Epithelial cell of proximal tubule (primary cell): ENCODE measurements at regions not wholly inside any gene's neighbourhood (a gene's known extent, or its start where the extent isn't known, plus 50 kb on each side); places are given as distances from the start of the nearest gene placed in this dataset.

ENCODE experiments used
- DNase-seq: peaks from one replicate; pipeline ENCODE4 v3.0.0-alpha.2; 2011; ENCODE audit warnings: low read depth
- H3K4me3 ChIP-seq: 2 replicates; pipeline ENCODE4 v1.5.1; 2011; ENCODE audit warnings: low read depth, mild to moderate bottlenecking, low read length
- TF ChIP-seq, protein P1 (sequence below): conservative IDR thresholded peaks from 2 replicates; pipeline ENCODE4 v1.5.1; 2012; ENCODE audit warnings: low read depth, mild to moderate bottlenecking, low read length

DNA sequence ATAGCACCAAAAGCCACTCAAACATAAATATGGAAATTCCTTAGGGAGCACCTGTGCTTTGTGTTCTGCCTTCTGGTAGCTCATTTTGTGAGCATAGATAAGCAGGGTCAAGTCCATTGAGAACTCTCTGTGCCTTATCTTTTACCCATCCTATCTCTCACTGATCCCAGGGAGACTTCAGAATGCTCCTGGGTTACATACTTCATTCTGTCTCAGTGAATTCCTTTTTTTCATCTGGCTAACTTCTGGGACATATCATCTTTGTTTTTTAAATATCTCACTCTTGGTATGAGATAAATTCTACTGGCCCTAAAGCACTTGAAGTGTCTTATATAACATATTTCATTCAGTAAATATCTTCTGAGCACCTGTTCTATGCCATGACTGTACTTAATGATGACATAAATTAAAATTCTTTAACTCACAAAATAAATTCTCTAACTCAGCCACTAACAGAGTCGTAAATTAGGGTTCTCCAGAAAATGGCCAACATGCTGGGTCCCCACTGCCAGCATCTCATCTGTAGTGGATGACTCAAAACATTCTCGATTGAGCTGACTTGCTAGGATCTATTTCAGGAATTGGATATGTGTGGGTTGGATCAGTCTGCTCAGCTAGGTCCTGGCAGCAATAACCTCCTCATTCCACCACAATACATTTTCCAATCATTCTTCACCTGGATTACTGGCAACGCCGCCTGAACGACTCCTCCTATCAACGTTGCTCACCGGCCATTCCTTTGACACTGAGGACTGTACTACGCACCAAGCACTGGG lies 170.2 kb downstream of the FOXO1 start:
- no peak overlapping the region for H3K4me3 ChIP-seq
- no peak for DNase-seq
- TF ChIP-seq, protein P1, sequence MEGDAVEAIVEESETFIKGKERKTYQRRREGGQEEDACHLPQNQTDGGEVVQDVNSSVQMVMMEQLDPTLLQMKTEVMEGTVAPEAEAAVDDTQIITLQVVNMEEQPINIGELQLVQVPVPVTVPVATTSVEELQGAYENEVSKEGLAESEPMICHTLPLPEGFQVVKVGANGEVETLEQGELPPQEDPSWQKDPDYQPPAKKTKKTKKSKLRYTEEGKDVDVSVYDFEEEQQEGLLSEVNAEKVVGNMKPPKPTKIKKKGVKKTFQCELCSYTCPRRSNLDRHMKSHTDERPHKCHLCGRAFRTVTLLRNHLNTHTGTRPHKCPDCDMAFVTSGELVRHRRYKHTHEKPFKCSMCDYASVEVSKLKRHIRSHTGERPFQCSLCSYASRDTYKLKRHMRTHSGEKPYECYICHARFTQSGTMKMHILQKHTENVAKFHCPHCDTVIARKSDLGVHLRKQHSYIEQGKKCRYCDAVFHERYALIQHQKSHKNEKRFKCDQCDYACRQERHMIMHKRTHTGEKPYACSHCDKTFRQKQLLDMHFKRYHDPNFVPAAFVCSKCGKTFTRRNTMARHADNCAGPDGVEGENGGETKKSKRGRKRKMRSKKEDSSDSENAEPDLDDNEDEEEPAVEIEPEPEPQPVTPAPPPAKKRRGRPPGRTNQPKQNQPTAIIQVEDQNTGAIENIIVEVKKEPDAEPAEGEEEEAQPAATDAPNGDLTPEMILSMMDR, result no peak

DNA sequence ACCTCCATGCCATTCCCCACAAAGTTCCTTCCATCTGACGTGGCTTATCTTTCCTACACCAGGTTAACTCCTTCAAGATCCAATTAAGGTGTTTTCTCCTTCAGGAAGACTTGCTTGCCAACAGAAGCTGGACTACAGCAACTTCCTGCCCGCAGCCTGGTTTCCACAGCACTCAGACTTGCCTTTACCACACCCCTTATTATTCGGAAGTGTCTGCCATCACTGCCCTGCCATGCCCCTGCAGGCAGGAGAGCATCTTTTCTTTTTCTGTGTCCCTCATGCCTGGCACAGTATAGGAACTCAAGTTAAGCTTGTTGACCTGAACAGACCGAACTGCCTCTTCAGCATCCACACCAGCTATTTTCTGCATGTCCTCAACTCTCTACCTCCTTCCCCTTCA lies 168.0 kb downstream of the FOXO1 start:
- no peak overlapping the region for H3K4me3 ChIP-seq
- TF ChIP-seq, protein P1, result no peak
- DNase-seq, result no peak

DNA sequence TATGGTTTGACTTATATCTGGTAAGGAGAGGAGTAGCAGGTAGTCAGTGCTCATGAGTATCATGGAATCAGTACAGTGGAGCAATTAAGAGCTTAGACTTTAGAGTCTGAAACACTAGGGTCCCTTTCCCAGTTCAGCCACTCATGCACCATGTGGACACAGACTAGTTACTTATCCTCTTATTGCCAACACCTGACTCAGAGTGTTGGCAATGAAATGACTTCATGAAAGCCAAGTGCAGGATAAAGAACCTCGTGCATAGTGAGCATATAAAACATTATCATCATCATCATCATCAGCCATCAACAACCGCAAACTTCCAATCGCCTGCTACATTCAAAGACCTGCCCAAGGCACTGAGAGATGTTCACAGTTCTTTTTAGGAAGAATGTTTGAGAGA lies 164.2 kb downstream of the FOXO1 start:
- H3K4me3 ChIP-seq, result no peak overlapping the region
- TF ChIP-seq, protein P1, result no peak

DNA sequence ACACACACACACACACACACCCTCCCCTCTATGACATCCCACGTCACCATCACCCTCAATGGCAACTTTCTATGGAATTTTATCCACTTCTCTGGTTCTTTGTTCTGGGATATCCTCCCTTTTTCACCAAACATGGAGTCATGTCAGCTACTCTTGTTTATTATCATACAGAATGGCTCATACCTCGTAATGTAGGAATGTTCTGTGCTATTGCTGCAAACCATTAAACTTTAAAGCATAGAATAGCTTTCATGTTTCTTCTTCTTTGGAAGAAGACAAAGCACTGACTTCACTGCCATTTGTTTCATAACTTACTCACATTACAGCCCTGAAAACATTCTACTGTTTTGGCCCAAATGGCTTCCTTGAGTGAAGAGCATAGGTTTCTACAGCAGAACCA lies 163.4 kb downstream of the FOXO1 start:
- no peak overlapping the region for H3K4me3 ChIP-seq
- no peak for DNase-seq
- TF ChIP-seq, protein P1, result no peak

More for the DNA sequence above, 164.2 kb downstream of the FOXO1 start:
- no peak for DNase-seq

DNA sequence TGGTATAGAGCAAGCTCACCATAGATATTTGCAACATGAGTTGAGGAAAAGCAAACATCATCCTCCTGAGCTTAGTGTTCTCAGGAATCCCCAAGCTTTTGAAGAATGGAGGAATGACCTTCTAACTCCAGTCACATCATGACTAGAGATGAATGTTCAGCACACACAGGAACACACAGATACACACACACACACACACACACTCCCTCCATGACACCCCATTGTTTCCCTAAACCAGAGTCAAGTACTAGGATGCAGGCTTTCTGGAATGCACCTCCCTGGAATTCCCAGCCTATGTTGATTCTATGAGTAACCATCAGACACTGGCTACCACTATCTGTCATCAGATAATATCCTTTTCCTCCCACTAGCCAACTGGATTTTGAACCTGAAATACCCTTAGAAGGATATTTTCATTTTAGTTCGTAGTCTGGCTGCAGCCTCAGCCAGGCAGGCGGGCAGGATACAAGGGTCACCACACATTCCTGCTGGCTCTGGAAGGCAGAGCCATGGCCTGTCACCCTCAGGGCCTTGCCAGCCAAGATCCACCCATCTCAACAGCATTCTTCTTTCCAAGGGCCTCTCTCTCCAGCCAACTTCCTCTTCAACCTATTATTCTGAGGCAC lies 162.4 kb downstream of the FOXO1 start:
- DNase-seq, result peak; percentile 88
- H3K4me3 ChIP-seq, result no peak overlapping the region
- TF ChIP-seq, protein P1, result no peak

DNA sequence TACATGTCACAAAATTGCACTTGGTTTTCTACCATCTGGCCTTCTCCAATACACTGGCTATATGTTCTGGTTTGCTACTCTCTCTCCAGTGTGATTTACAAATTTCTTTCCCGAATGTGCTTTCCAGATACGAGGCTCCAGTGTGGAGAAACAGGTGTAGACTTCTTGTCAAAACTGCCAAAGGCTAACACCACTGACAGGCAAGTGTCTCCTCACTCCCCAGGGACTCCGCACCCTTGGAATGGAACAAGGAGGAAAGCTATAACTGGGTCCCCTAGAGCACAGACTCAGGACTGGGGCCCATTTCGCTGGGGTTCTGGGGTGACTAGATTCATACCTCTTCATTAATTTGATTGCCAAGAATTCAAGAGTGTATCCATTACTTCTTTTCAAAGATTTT lies 161.8 kb downstream of the FOXO1 start:
- DNase-seq, result no peak
- H3K4me3 ChIP-seq, result no peak overlapping the region
- TF ChIP-seq, protein P1, result no peak
